GM12878 (cell line): ENCODE measurements at regions not wholly inside any gene's neighbourhood (a gene's known extent, or its start where the extent isn't known, plus 50 kb on each side); places are given as distances from the start of the nearest gene placed in this dataset.

Experiments used
- ATAC-seq: fragments of 200-7000 bp; cut with Tn5 transposase; 3 replicates; pipeline ENCODE4 v1.9.1; 2020; ENCODE audit warnings: mild to moderate bottlenecking, moderate library complexity
- BruUV-seq: library from RNA; stranded (reverse); fragments of 400-500 nt; replicated peaks from 2 replicates; lab custom pipeline; 2021; lab: Mats Ljungman, UMichigan
- CTCF ChIA-PET: fragments of 300-600 bp; sonication (Branson Sonifier 250); formaldehyde crosslinking; extraction: SDS; loops from one replicate; lab custom pipeline; 2021; ENCODE audit warnings: inconsistent platforms; lab: Yijun Ruan, JAX
- POLR2A ChIA-PET: fragments of 350-600 bp; formaldehyde crosslinking; extraction: SDS; loops from one replicate; lab custom pipeline; 2021; ENCODE audit warnings: inconsistent platforms; lab: Charles Lee
- RAD21 ChIA-PET: fragments of 300-600 bp; sonication (Branson Sonifier 250); formaldehyde crosslinking; loops from one replicate; lab custom pipeline; 2023; ENCODE audit warnings: antibody characterized with exemption; ENCODE audit not compliant: unreplicated experiment; lab: Charles Lee
- SMC1A ChIA-PET: fragments of 300-600 bp; sonication (Branson Sonifier 250); formaldehyde crosslinking; loops from one replicate; lab custom pipeline; 2023; ENCODE audit not compliant: unreplicated experiment, uncharacterized antibody; lab: Charles Lee
- DNase-seq: peaks from one replicate; pipeline ENCODE4 v3.0.0-alpha.2; 2011; ENCODE audit warnings: low read depth, low spot score
- FAIRE-seq: peaks from 3 replicates; lab custom pipeline; 2011; peaks lifted over from hg19 to GRCh38; lab: Jason Lieb, UNC
- H2AFZ ChIP-seq: 2 replicates; pipeline ENCODE4 v1.6.0; 2011; ENCODE audit warnings: low read depth, low read length, control low read depth; ENCODE audit not compliant: control insufficient read depth
- H3K27ac ChIP-seq: 2 replicates; pipeline ENCODE4 v1.5.1; 2011; ENCODE audit warnings: control low read depth; ENCODE audit not compliant: control insufficient read depth, insufficient read depth
- H3K27me3 ChIP-seq, 2 experiments: replicated peaks in 1 of 2; 2 replicates each; pipeline versions ENCODE4 v1.6.0 to v1.6.1; 2011; ENCODE audit warnings: low read length in 1 of 2; ENCODE audit not compliant: control insufficient read depth in 2 of 2, insufficient read depth in 2 of 2
- H3K36me3 ChIP-seq, 2 experiments: 2 replicates each; pipeline ENCODE4 v1.5.1; 2011; ENCODE audit warnings: low read length in 1 of 2; ENCODE audit not compliant: control insufficient read depth in 2 of 2, insufficient read depth in 2 of 2
- H3K4me1 ChIP-seq: 2 replicates; pipeline ENCODE4 v1.6.1; 2011; ENCODE audit warnings: mild to moderate bottlenecking, low read length, moderate library complexity, mixed read lengths; ENCODE audit not compliant: control insufficient read depth, insufficient read depth
- H3K4me2 ChIP-seq: 2 replicates; pipeline ENCODE4 v1.6.0; 2011; ENCODE audit warnings: control low read depth; ENCODE audit not compliant: control insufficient read depth, insufficient read depth
- H3K4me3 ChIP-seq: fragments of 200-600 bp; sonication (generic); 2 replicates; pipeline ENCODE4 v1.5.1; 2016
- H3K79me2 ChIP-seq: 2 replicates; pipeline ENCODE4 v1.6.0; 2011; ENCODE audit warnings: low read length; ENCODE audit not compliant: control insufficient read depth, insufficient read depth
- H3K9ac ChIP-seq: 2 replicates; pipeline ENCODE4 v1.8.0; 2011; ENCODE audit warnings: low read length, control low read depth, mixed read lengths; ENCODE audit not compliant: control insufficient read depth, insufficient read depth
- H3K9me3 ChIP-seq: replicated peaks from 3 replicates; pipeline ENCODE4 v1.5.1; 2011; ENCODE audit warnings: mild to moderate bottlenecking, low read length; ENCODE audit not compliant: control insufficient read depth, insufficient read depth
- H4K20me1 ChIP-seq: 2 replicates; pipeline ENCODE4 v1.6.0; 2011; ENCODE audit not compliant: control insufficient read depth, insufficient read depth
- ASH2L ChIP-seq: fragments of 300-600, 200-600 bp; sonication (generic); IDR thresholded peaks from 2 replicates; pipeline ENCODE4 v1.6.1; 2017; ENCODE audit warnings: low read depth, mild to moderate bottlenecking, borderline replicate concordance
- ETV6 ChIP-seq, 2 experiments: fragments of 450-650 bp in 1 of 2; IDR thresholded peaks in 1 of 2; conservative IDR thresholded peaks in 1 of 2; 2 replicates each; pipeline ENCODE4 v1.6.1; 2014; ENCODE audit warnings: antibody characterized with exemption in 1 of 2, borderline replicate concordance in 1 of 2, low read depth in 1 of 2, mild to moderate bottlenecking in 1 of 2, moderate library complexity in 1 of 2
- EZH2 ChIP-seq: IDR thresholded peaks from 2 replicates; pipeline ENCODE4 v1.6.1; 2012; ENCODE audit warnings: low read depth, mild to moderate bottlenecking, control low read depth, inconsistent platforms, low read length, borderline replicate concordance; ENCODE audit not compliant: control insufficient read depth
- FOXM1 ChIP-seq: IDR thresholded peaks from 2 replicates; pipeline ENCODE4 v1.6.1; 2012; ENCODE audit warnings: low read depth, mild to moderate bottlenecking, inconsistent platforms, low read length, moderate library complexity
- HDAC6 ChIP-seq: fragments of 200-600 bp; sonication (generic); IDR thresholded peaks from one replicate; pipeline ENCODE4 v1.8.0; 2017; ENCODE audit warnings: antibody characterized with exemption; ENCODE audit not compliant: unreplicated experiment
- MXI1 ChIP-seq: fragments of 150-350 bp; IDR thresholded peaks from 2 replicates; pipeline ENCODE4 v1.6.1; 2011; ENCODE audit warnings: low read depth, mild to moderate bottlenecking, inconsistent platforms, low read length, improper control_type of control experiment
- SMARCA5 ChIP-seq: fragments of 450-650 bp; IDR thresholded peaks from 2 replicates; pipeline ENCODE4 v1.6.1; 2017; ENCODE audit warnings: mild to moderate bottlenecking
- TARDBP ChIP-seq: IDR thresholded peaks from 2 replicates; pipeline ENCODE4 v1.6.1; 2016; ENCODE audit warnings: borderline replicate concordance
- TCF12 ChIP-seq: IDR thresholded peaks from 2 replicates; pipeline ENCODE4 v1.6.1; 2011; ENCODE audit warnings: low read depth, mild to moderate bottlenecking, low read length
- ZNF207 ChIP-seq: fragments of 450-650 bp; IDR thresholded peaks from 2 replicates; pipeline ENCODE4 v1.6.1; 2014; ENCODE audit warnings: antibody characterized with exemption, mild to moderate bottlenecking, borderline replicate concordance
- ZNF384 ChIP-seq: IDR thresholded peaks from 2 replicates; pipeline ENCODE4 v1.6.1; 2012; ENCODE audit warnings: low read depth, mild to moderate bottlenecking, low read length, improper control_type of control experiment, borderline replicate concordance
- WGBS: methylation state at CpG from one replicate; pipeline ENCODE4 v1.1.6; 2016; ENCODE audit warnings: low lambda C conversion rate; ENCODE audit not compliant: insufficient replicate concordance, insufficient coverage; ENCODE audit errors: missing lambda C conversion rate; 5-methylcytosine and 5-hydroxymethylcytosine counted together
- in situ Hi-C: fragments of 300-500 bp; cut with MboI; formaldehyde crosslinking; loops from 9 replicates; pipeline ENCODE4 v1.14.3; 2018; ENCODE audit warnings: mixed read lengths
- intact Hi-C: fragments of 100-400 bp; cut with micrococcal nuclease; formaldehyde crosslinking; loops from one replicate; pipeline ENCODE4 v1.14.2; 2022; ENCODE audit not compliant: unreplicated experiment
- TF ChIP-seq, protein P1 (sequence below): fragments of 450-650 bp; conservative IDR thresholded peaks from 2 replicates; pipeline ENCODE4 v1.6.1; 2017; ENCODE audit warnings: mild to moderate bottlenecking, moderate library complexity
- TF ChIP-seq, protein P2 (sequence below), 3 experiments: IDR thresholded peaks in 2 of 3; conservative IDR thresholded peaks in 1 of 3; 2 replicates each; pipeline ENCODE4 v1.5.1; 2011; ENCODE audit warnings: low read depth in 3 of 3, low read length in 3 of 3, mild to moderate bottlenecking in 3 of 3, control low read depth in 2 of 3, moderate library complexity in 2 of 3, inconsistent platforms in 1 of 3, mixed read lengths in 1 of 3; ENCODE audit not compliant: control insufficient read depth in 2 of 3, insufficient read depth in 1 of 3; ENCODE audit errors: extremely low read depth in 1 of 3
- TF ChIP-seq, protein P3 (sequence below): fragments of 450-650 bp; IDR thresholded peaks from 2 replicates; pipeline ENCODE4 v1.6.1; 2017; ENCODE audit warnings: mild to moderate bottlenecking
- TF ChIP-seq, protein P4 (sequence below): IDR thresholded peaks from 2 replicates; pipeline ENCODE4 v1.6.1; 2012; ENCODE audit warnings: low read length, inconsistent platforms
- TF ChIP-seq, protein P5 (sequence below): IDR thresholded peaks from 2 replicates; pipeline ENCODE4 v1.6.1; 2011; ENCODE audit warnings: borderline replicate concordance, low read depth, mild to moderate bottlenecking, moderate library complexity, low read length; ENCODE audit not compliant: insufficient read depth, poor library complexity, severe bottlenecking

DNA sequence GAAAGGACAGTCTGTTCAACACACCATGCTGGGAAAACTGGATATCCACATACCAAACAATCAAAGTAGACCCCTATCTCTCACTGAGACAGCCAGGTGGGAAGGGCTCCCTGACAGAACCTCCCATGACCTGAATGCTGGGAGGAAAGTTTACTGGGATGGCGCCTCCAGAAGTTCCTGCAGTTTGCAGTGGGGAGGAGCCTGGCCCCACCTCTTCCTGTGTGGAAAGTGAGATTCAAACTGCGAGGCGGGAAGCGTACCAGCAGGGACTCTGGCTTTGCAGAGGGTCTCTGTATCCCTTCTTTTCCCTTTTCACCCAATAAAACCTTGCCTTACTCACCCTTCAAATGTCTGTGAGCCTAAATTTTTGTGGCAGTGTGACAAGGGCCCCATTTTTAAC lies 190.7 kb downstream of the HHIPL2 start:
- no TSS peak for BruUV-seq
- H3K4me2 ChIP-seq, result no peak overlapping the region
- in situ Hi-C loops, result no loop called here
- SMC1A ChIA-PET, result no interaction called here
- H3K4me3 ChIP-seq, result no peak overlapping the region
- H3K9ac ChIP-seq, result no peak overlapping the region
- FAIRE-seq (no peak), DNase-seq (no peak), ATAC-seq (no peak)
- RAD21 ChIA-PET, result no interaction called here
- no peak overlapping the region for H2AFZ ChIP-seq
- no peaks in the 10 kb centered on the region for H3K4me1 ChIP-seq
- H3K79me2 ChIP-seq, result no peaks in the 10 kb centered on the region
- no peaks in the 10 kb centered on the region for H4K20me1 ChIP-seq
- intact Hi-C loops, result no loop called here
- POLR2A ChIA-PET, result no interaction called here
- H3K36me3 ChIP-seq, result no peaks in the 10 kb centered on the region
- no peak overlapping the region for H3K27ac ChIP-seq
- H3K9me3 ChIP-seq, result no peaks in the 10 kb centered on the region
- CTCF ChIA-PET, result no interaction called here
- H3K27me3 ChIP-seq, result no peaks in the 10 kb centered on the region
- 68% methylated on average over 4 of the region's 4 CpGs for WGBS
- no peak for TF ChIP-seq ETV6 (conservative IDR thresholded peaks at IDR 0.05 in 1 of 2, IDR thresholded peaks at IDR 0.05 in 1 of 2; ENCODE audit: borderline replicate concordance in 1 of 2, low read depth in 1 of 2)
- TF ChIP-seq, protein P1, sequence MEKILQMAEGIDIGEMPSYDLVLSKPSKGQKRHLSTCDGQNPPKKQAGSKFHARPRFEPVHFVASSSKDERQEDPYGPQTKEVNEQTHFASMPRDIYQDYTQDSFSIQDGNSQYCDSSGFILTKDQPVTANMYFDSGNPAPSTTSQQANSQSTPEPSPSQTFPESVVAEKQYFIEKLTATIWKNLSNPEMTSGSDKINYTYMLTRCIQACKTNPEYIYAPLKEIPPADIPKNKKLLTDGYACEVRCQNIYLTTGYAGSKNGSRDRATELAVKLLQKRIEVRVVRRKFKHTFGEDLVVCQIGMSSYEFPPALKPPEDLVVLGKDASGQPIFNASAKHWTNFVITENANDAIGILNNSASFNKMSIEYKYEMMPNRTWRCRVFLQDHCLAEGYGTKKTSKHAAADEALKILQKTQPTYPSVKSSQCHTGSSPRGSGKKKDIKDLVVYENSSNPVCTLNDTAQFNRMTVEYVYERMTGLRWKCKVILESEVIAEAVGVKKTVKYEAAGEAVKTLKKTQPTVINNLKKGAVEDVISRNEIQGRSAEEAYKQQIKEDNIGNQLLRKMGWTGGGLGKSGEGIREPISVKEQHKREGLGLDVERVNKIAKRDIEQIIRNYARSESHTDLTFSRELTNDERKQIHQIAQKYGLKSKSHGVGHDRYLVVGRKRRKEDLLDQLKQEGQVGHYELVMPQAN, result no peak
- TF ChIP-seq, protein P2, sequence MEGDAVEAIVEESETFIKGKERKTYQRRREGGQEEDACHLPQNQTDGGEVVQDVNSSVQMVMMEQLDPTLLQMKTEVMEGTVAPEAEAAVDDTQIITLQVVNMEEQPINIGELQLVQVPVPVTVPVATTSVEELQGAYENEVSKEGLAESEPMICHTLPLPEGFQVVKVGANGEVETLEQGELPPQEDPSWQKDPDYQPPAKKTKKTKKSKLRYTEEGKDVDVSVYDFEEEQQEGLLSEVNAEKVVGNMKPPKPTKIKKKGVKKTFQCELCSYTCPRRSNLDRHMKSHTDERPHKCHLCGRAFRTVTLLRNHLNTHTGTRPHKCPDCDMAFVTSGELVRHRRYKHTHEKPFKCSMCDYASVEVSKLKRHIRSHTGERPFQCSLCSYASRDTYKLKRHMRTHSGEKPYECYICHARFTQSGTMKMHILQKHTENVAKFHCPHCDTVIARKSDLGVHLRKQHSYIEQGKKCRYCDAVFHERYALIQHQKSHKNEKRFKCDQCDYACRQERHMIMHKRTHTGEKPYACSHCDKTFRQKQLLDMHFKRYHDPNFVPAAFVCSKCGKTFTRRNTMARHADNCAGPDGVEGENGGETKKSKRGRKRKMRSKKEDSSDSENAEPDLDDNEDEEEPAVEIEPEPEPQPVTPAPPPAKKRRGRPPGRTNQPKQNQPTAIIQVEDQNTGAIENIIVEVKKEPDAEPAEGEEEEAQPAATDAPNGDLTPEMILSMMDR (IDR thresholded peaks at IDR 0.05 in 2 of 3, conservative IDR thresholded peaks at IDR 0.05 in 1 of 3; ENCODE audit: control insufficient read depth in 2 of 3, extremely low read depth in 1 of 3, insufficient read depth in 1 of 3, low read depth in 3 of 3, low read length in 3 of 3), result no peak
- TF ChIP-seq ASH2L, result no peak
- TF ChIP-seq EZH2, result no peak
- TF ChIP-seq ZNF384, result no peak
- TF ChIP-seq, protein P3, sequence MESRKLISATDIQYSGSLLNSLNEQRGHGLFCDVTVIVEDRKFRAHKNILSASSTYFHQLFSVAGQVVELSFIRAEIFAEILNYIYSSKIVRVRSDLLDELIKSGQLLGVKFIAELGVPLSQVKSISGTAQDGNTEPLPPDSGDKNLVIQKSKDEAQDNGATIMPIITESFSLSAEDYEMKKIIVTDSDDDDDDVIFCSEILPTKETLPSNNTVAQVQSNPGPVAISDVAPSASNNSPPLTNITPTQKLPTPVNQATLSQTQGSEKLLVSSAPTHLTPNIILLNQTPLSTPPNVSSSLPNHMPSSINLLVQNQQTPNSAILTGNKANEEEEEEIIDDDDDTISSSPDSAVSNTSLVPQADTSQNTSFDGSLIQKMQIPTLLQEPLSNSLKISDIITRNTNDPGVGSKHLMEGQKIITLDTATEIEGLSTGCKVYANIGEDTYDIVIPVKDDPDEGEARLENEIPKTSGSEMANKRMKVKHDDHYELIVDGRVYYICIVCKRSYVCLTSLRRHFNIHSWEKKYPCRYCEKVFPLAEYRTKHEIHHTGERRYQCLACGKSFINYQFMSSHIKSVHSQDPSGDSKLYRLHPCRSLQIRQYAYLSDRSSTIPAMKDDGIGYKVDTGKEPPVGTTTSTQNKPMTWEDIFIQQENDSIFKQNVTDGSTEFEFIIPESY, result no peak
- TF ChIP-seq, protein P4, sequence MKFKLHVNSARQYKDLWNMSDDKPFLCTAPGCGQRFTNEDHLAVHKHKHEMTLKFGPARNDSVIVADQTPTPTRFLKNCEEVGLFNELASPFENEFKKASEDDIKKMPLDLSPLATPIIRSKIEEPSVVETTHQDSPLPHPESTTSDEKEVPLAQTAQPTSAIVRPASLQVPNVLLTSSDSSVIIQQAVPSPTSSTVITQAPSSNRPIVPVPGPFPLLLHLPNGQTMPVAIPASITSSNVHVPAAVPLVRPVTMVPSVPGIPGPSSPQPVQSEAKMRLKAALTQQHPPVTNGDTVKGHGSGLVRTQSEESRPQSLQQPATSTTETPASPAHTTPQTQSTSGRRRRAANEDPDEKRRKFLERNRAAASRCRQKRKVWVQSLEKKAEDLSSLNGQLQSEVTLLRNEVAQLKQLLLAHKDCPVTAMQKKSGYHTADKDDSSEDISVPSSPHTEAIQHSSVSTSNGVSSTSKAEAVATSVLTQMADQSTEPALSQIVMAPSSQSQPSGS, result no peak
- TF ChIP-seq HDAC6, result no peak
- no peak for TF ChIP-seq MXI1
- TF ChIP-seq FOXM1, result no peak
- no peak for TF ChIP-seq ZNF207
- TF ChIP-seq, protein P5, sequence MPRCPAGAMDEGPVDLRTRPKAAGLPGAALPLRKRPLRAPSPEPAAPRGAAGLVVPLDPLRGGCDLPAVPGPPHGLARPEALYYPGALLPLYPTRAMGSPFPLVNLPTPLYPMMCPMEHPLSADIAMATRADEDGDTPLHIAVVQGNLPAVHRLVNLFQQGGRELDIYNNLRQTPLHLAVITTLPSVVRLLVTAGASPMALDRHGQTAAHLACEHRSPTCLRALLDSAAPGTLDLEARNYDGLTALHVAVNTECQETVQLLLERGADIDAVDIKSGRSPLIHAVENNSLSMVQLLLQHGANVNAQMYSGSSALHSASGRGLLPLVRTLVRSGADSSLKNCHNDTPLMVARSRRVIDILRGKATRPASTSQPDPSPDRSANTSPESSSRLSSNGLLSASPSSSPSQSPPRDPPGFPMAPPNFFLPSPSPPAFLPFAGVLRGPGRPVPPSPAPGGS, result no peak
- no peak for TF ChIP-seq TCF12
- TF ChIP-seq TARDBP, result no peak
- no peak for TF ChIP-seq SMARCA5
